ENCODE measurements at regions not wholly inside any gene's neighbourhood (a gene's known extent, or its start where the extent isn't known, plus 50 kb on each side); places are given as distances from the start of the nearest gene placed in this dataset.

DNA sequence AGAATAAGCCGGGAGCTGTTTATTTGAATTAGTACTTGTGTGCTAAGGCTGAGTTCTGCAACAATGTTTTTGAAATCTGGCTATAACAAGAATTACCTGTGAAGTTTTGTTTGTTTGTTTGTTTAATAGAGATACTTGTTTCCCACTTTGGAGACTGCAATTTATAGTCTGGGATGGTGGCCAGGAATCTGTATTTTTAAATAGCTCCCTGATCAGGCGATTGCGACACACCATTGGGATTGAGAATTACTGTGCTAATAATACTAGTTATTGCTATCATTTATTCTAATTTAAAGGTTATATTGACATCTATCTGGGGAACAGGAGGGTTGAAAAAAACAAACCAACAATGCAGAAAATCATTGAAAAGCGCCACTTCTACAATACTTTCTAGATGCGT is 951.6 kb upstream of the TENM3 start:
- H3K4me3 ChIP-seq (replicated peaks in 1 of 2; ENCODE audit: low read depth in 1 of 2, low read length in 2 of 2) = no peak overlapping the region
- H2AFZ ChIP-seq (ENCODE audit: low read depth, low read length, poor library complexity, severe bottlenecking) = no peak overlapping the region
- H3K4me1 ChIP-seq (ENCODE audit: control insufficient read depth in 1 of 2, insufficient read depth in 2 of 2, low read length in 2 of 2) = no peaks in the 10 kb centered on the region
- RAD21 ChIA-PET (ENCODE audit: low non-redundant PET in 1 of 2, low total read pairs in 2 of 2, uncharacterized antibody in 2 of 2, unreplicated experiment in 2 of 2) = no interaction called here
- H3K9ac ChIP-seq (ENCODE audit: low read length) = no peak overlapping the region
- H3K27me3 ChIP-seq (ENCODE audit: insufficient read depth, low read length) = peaks cover 9% of the 10 kb centered on the region; the same call in 1 of the 2 replicates
- no peaks in the 10 kb centered on the region for H3K79me2 ChIP-seq (ENCODE audit: insufficient read depth, low read length)
- CTCF ChIA-PET = interaction anchor here (1.8 to 1.9 kb wide), 2 partner anchors 10 to 30 kb away, joined by 4 to 6 read pairs; no protein-coding TSS in a partner anchor
- ATAC-seq (no peak), DNase-seq (ENCODE audit: low read depth, low spot score) (no peak)
- no peaks in the 10 kb centered on the region for H3K9me3 ChIP-seq (ENCODE audit: control insufficient read depth in 1 of 2, insufficient read depth in 1 of 2, low read depth in 1 of 2, low read length in 2 of 2)
- H3K4me2 ChIP-seq (ENCODE audit: low read length) = no peak overlapping the region
- POLR2A ChIA-PET = no interaction called here
- H4K20me1 ChIP-seq (ENCODE audit: insufficient read depth) = no peaks in the 10 kb centered on the region
- no peak overlapping the region for H3K27ac ChIP-seq (ENCODE audit: low read depth, low read length)
- no TSS peak for BruUV-seq (replicated peaks)
- intact Hi-C loops (cut with micrococcal nuclease) = no loop called here
- TF ChIP-seq, protein P1, sequence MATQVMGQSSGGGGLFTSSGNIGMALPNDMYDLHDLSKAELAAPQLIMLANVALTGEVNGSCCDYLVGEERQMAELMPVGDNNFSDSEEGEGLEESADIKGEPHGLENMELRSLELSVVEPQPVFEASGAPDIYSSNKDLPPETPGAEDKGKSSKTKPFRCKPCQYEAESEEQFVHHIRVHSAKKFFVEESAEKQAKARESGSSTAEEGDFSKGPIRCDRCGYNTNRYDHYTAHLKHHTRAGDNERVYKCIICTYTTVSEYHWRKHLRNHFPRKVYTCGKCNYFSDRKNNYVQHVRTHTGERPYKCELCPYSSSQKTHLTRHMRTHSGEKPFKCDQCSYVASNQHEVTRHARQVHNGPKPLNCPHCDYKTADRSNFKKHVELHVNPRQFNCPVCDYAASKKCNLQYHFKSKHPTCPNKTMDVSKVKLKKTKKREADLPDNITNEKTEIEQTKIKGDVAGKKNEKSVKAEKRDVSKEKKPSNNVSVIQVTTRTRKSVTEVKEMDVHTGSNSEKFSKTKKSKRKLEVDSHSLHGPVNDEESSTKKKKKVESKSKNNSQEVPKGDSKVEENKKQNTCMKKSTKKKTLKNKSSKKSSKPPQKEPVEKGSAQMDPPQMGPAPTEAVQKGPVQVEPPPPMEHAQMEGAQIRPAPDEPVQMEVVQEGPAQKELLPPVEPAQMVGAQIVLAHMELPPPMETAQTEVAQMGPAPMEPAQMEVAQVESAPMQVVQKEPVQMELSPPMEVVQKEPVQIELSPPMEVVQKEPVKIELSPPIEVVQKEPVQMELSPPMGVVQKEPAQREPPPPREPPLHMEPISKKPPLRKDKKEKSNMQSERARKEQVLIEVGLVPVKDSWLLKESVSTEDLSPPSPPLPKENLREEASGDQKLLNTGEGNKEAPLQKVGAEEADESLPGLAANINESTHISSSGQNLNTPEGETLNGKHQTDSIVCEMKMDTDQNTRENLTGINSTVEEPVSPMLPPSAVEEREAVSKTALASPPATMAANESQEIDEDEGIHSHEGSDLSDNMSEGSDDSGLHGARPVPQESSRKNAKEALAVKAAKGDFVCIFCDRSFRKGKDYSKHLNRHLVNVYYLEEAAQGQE (IDR thresholded peaks at IDR 0.05; ENCODE audit: low read depth) = no peak
- no peak for TF ChIP-seq POLR2AphosphoS5 (IDR thresholded peaks at IDR 0.05; ENCODE audit: low read depth, low read length)
- no peak for TF ChIP-seq TCF7L2 (IDR thresholded peaks at IDR 0.05; ENCODE audit: borderline replicate concordance, extremely low read depth, insufficient read depth, insufficient read length)
- TF ChIP-seq SIN3A (IDR thresholded peaks at IDR 0.05; ENCODE audit: low read depth) = no peak
- no peak for TF ChIP-seq RAD21 (IDR thresholded peaks at IDR 0.05; ENCODE audit: low read depth)
- TF ChIP-seq, protein P2, sequence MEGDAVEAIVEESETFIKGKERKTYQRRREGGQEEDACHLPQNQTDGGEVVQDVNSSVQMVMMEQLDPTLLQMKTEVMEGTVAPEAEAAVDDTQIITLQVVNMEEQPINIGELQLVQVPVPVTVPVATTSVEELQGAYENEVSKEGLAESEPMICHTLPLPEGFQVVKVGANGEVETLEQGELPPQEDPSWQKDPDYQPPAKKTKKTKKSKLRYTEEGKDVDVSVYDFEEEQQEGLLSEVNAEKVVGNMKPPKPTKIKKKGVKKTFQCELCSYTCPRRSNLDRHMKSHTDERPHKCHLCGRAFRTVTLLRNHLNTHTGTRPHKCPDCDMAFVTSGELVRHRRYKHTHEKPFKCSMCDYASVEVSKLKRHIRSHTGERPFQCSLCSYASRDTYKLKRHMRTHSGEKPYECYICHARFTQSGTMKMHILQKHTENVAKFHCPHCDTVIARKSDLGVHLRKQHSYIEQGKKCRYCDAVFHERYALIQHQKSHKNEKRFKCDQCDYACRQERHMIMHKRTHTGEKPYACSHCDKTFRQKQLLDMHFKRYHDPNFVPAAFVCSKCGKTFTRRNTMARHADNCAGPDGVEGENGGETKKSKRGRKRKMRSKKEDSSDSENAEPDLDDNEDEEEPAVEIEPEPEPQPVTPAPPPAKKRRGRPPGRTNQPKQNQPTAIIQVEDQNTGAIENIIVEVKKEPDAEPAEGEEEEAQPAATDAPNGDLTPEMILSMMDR (IDR thresholded peaks at IDR 0.05 in 2 of 3, conservative IDR thresholded peaks at IDR 0.05 in 1 of 3; ENCODE audit: borderline replicate concordance in 1 of 3, insufficient read depth in 1 of 3, low read depth in 2 of 3, low read length in 2 of 3) = no peak
- no peak for TF ChIP-seq JUND (IDR thresholded peaks at IDR 0.05)
- TF ChIP-seq, protein P3, sequence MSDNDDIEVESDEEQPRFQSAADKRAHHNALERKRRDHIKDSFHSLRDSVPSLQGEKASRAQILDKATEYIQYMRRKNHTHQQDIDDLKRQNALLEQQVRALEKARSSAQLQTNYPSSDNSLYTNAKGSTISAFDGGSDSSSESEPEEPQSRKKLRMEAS (IDR thresholded peaks at IDR 0.05) = no peak
- no peak for TF ChIP-seq YY1 (IDR thresholded peaks at IDR 0.05; ENCODE audit: extremely low read depth, insufficient replicate concordance, low read depth, low read length)
- TF ChIP-seq FOSL1 (IDR thresholded peaks at IDR 0.05; ENCODE audit: low read depth) = no peak
- TF ChIP-seq, protein P4, sequence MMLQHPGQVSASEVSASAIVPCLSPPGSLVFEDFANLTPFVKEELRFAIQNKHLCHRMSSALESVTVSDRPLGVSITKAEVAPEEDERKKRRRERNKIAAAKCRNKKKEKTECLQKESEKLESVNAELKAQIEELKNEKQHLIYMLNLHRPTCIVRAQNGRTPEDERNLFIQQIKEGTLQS (IDR thresholded peaks at IDR 0.05) = no peak
- TF ChIP-seq SP1 (IDR thresholded peaks at IDR 0.05; ENCODE audit: low read depth) = no peak
- TF ChIP-seq ZNF274 (IDR thresholded peaks at IDR 0.05; ENCODE audit: low read depth, low read length) = no peak
- no peaks in the 10 kb centered on the region for H3K9me2 ChIP-seq (ENCODE audit: insufficient read depth)
- H3K36me3 ChIP-seq (ENCODE audit: control insufficient read depth in 1 of 2, insufficient read depth in 2 of 2, low read length in 2 of 2) = no peaks in the 10 kb centered on the region

Data from HCT116 (cell line).